GM06990 (cell line): ENCODE measurements at regions not wholly inside any gene's neighbourhood (a gene's known extent, or its start where the extent isn't known, plus 50 kb on each side); places are given as distances from the start of the nearest gene placed in this dataset.
"Not testable (repeated sequence)": the region's sequence is repeated elsewhere in the genome, so short reads cannot be mapped to it uniquely, and the experiment has no call there.

Source experiments
- DNase-seq: peaks from one replicate; pipeline ENCODE4 v3.0.0-alpha.2; 2011; ENCODE audit not compliant: insufficient read length; ENCODE audit errors: extremely low read depth
- H3K27me3 ChIP-seq: replicated peaks from 2 replicates; pipeline ENCODE4 v1.6.0; 2011; ENCODE audit warnings: low read length; ENCODE audit not compliant: control insufficient read depth, insufficient read depth
- H3K36me3 ChIP-seq: 2 replicates; pipeline ENCODE4 v1.5.1; 2011; ENCODE audit warnings: low read length; ENCODE audit not compliant: control insufficient read depth, insufficient read depth
- H3K4me3 ChIP-seq: replicated peaks from 2 replicates; pipeline ENCODE4 v1.5.1; 2011; ENCODE audit warnings: low read depth, mild to moderate bottlenecking, control low read depth, low read length
- TF ChIP-seq, protein P1 (sequence below): IDR thresholded peaks from 2 replicates; pipeline ENCODE4 v1.5.1; 2011; ENCODE audit warnings: low read length, control low read depth, mild to moderate bottlenecking, inconsistent platforms; ENCODE audit not compliant: insufficient read depth, poor library complexity, severe bottlenecking

GRCh38 chr15:47124430-47125102 lies 592.7 kb upstream of the SEMA6D start:
- DNase-seq = no peak
- Histone ChIP-seq H3K36me3 (no peaks in the 10 kb centered on the region), H3K27me3 (no peaks in the 10 kb centered on the region), H3K4me3 (no peak overlapping the region)
- TF ChIP-seq, protein P1, sequence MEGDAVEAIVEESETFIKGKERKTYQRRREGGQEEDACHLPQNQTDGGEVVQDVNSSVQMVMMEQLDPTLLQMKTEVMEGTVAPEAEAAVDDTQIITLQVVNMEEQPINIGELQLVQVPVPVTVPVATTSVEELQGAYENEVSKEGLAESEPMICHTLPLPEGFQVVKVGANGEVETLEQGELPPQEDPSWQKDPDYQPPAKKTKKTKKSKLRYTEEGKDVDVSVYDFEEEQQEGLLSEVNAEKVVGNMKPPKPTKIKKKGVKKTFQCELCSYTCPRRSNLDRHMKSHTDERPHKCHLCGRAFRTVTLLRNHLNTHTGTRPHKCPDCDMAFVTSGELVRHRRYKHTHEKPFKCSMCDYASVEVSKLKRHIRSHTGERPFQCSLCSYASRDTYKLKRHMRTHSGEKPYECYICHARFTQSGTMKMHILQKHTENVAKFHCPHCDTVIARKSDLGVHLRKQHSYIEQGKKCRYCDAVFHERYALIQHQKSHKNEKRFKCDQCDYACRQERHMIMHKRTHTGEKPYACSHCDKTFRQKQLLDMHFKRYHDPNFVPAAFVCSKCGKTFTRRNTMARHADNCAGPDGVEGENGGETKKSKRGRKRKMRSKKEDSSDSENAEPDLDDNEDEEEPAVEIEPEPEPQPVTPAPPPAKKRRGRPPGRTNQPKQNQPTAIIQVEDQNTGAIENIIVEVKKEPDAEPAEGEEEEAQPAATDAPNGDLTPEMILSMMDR = no peak

- no peak for DNase-seq
- TF ChIP-seq, protein P1 = no peak
- Histone ChIP-seq H3K4me3 (no peak overlapping the region), H3K36me3 (no peaks in the 10 kb centered on the region), H3K27me3 (no peaks in the 10 kb centered on the region)
Measured at GRCh38 chr15:47129033-47129432, 588.3 kb upstream of the SEMA6D start.

- H3K36me3 ChIP-seq, H3K27me3 ChIP-seq, H3K4me3 ChIP-seq, DNase-seq: not testable (repeated sequence)
Measured at GRCh38 chr15:47131450-47131849, 585.9 kb upstream of the SEMA6D start.

- no peaks in the 10 kb centered on the region for H3K36me3 ChIP-seq
- no peaks in the 10 kb centered on the region for H3K27me3 ChIP-seq
- H3K4me3 ChIP-seq = no peak overlapping the region
- TF ChIP-seq, protein P1 = no peak
- DNase-seq = no peak
Measured at GRCh38 chr15:47135267-47135666, 582.0 kb upstream of the SEMA6D start.

GRCh38 chr15:47136236-47136635 lies 581.1 kb upstream of the SEMA6D start:
- H3K36me3 ChIP-seq = no peaks in the 10 kb centered on the region
- TF ChIP-seq, protein P1 = no peak

DNA sequence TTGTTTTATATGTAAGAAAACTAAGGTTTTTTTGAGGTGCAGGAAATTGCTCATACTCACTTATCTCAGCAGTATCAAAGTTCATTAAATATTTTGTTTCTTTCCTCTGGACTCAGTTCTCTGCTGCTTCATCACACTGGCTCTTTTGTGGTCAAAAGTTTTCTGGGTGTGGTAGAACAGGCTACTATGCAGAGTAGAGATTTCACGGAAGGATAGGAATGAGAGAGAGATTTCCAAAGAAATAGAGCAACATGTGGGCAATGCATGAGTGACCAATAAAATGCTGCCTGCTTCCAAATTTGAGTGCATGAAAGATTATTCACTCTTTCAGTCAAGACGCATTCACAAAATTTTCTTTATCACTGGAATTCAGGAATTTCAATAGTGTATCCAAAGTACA lies 577.3 kb upstream of the SEMA6D start:
- H3K4me3 ChIP-seq = no peak overlapping the region
- no peaks in the 10 kb centered on the region for H3K27me3 ChIP-seq
- TF ChIP-seq, protein P1 = no peak
- no peaks in the 10 kb centered on the region for H3K36me3 ChIP-seq
- DNase-seq = no peak

More at GRCh38 chr15:47136236-47136635, 581.1 kb upstream of the SEMA6D start:
- Histone ChIP-seq H3K27me3 (no peaks in the 10 kb centered on the region), H3K4me3 (no peak overlapping the region)
- no peak for DNase-seq
